Ishikawa (cell line): ENCODE measurements at regions not wholly inside any gene's neighbourhood (a gene's known extent, or its start where the extent isn't known, plus 50 kb on each side); places are given as distances from the start of the nearest gene placed in this dataset.

Experiments
- CEBPB ChIP-seq: IDR thresholded peaks from 2 replicates; pipeline ENCODE4 v1.6.1; 2012
- CREB1 ChIP-seq: IDR thresholded peaks from 2 replicates; pipeline ENCODE4 v1.6.1; 2012; ENCODE audit warnings: low read depth
- EGR1 ChIP-seq: IDR thresholded peaks from 2 replicates; pipeline ENCODE4 v1.6.1; 2012
- EP300 ChIP-seq: IDR thresholded peaks from 2 replicates; pipeline ENCODE4 v1.6.1; 2012; ENCODE audit warnings: borderline replicate concordance
- FOXM1 ChIP-seq: IDR thresholded peaks from 2 replicates; pipeline ENCODE4 v1.6.1; 2012; ENCODE audit warnings: low read depth, borderline replicate concordance
- NFIC ChIP-seq: IDR thresholded peaks from 2 replicates; pipeline ENCODE4 v1.6.1; 2012
- RAD21 ChIP-seq: IDR thresholded peaks from 2 replicates; pipeline ENCODE4 v1.6.1; 2012; ENCODE audit warnings: low read depth
- TAF1 ChIP-seq: IDR thresholded peaks from 2 replicates; pipeline ENCODE4 v1.6.1; 2012; ENCODE audit warnings: low read depth, mild to moderate bottlenecking
- TCF12 ChIP-seq: IDR thresholded peaks from 2 replicates; pipeline ENCODE4 v1.6.1; 2012; ENCODE audit warnings: low read depth
- TEAD4 ChIP-seq: IDR thresholded peaks from 2 replicates; pipeline ENCODE4 v1.6.1; 2012
- YY1 ChIP-seq: IDR thresholded peaks from 2 replicates; pipeline ENCODE4 v1.6.1; 2012; ENCODE audit warnings: low read depth
- ZBTB7A ChIP-seq: IDR thresholded peaks from 2 replicates; pipeline ENCODE4 v1.6.1; 2012; ENCODE audit warnings: low read depth
- TF ChIP-seq, protein P1 (sequence below): IDR thresholded peaks from 2 replicates; pipeline ENCODE4 v1.6.1; 2012; ENCODE audit warnings: low read depth, mild to moderate bottlenecking
- TF ChIP-seq, protein P2 (sequence below): IDR thresholded peaks from 2 replicates; pipeline ENCODE4 v1.6.1; 2012
- TF ChIP-seq, protein P3 (sequence below): IDR thresholded peaks from 2 replicates; pipeline ENCODE4 v1.6.1; 2012

DNA sequence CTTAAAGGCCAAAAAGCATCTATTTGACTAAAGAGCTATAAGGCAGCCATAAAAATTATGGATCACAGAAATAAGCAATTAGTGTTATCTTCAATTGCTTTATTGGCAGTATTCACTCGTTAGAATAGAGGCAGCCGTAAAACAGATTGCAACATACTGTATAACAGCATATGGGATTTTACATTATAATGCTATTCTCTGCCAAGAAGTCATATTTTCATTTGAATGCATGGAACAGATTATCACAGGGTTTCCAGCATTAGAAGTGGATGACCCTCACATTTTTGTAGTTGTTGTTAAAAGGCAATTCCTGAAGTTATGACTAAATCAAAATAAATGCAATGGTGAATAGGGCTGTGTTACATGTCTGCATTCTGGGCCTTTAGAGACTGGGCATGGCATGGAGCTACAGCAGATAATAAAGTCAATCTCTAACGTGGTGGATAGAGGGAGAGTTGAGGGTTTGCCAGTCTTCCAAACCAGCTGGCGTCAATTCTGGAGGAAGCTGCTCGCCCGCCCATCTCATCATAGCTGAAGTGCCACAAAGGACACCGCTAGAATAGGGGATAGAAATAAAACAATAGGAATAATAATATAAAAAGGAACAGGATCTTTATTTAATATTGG lies 155.4 kb upstream of the VRK2 start:
- TF ChIP-seq, protein P1, sequence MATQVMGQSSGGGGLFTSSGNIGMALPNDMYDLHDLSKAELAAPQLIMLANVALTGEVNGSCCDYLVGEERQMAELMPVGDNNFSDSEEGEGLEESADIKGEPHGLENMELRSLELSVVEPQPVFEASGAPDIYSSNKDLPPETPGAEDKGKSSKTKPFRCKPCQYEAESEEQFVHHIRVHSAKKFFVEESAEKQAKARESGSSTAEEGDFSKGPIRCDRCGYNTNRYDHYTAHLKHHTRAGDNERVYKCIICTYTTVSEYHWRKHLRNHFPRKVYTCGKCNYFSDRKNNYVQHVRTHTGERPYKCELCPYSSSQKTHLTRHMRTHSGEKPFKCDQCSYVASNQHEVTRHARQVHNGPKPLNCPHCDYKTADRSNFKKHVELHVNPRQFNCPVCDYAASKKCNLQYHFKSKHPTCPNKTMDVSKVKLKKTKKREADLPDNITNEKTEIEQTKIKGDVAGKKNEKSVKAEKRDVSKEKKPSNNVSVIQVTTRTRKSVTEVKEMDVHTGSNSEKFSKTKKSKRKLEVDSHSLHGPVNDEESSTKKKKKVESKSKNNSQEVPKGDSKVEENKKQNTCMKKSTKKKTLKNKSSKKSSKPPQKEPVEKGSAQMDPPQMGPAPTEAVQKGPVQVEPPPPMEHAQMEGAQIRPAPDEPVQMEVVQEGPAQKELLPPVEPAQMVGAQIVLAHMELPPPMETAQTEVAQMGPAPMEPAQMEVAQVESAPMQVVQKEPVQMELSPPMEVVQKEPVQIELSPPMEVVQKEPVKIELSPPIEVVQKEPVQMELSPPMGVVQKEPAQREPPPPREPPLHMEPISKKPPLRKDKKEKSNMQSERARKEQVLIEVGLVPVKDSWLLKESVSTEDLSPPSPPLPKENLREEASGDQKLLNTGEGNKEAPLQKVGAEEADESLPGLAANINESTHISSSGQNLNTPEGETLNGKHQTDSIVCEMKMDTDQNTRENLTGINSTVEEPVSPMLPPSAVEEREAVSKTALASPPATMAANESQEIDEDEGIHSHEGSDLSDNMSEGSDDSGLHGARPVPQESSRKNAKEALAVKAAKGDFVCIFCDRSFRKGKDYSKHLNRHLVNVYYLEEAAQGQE, result no peak
- TF ChIP-seq EGR1, result no peak
- TF ChIP-seq NFIC, result no peak
- TF ChIP-seq TEAD4, result no peak
- TF ChIP-seq ZBTB7A, result no peak

DNA sequence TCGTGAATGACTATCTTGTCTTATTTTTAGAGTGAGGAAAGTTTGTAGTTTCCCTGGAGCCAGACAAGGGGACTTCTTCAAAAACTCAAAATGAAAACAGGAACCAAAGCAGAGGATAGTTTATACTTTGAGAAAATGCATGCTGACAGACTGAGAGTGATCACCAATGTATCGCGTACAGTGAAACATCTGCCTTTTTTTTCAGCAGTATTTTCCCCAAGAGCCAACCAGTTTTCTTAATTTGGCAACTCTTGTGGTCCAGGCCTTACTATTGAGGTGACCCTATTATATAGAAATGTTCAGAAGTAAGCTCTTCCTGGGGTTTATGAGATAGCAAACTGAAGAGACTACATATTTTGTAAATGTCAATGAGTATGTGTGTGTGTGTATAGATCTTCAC lies 153.7 kb upstream of the VRK2 start:
- TF ChIP-seq FOXM1 (no peak), TEAD4 (no peak), TAF1 (no peak), NFIC (no peak), ZBTB7A (no peak), RAD21 (no peak), CREB1 (no peak), TCF12 (no peak)
- TF ChIP-seq, protein P2, sequence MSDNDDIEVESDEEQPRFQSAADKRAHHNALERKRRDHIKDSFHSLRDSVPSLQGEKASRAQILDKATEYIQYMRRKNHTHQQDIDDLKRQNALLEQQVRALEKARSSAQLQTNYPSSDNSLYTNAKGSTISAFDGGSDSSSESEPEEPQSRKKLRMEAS, result no peak
- TF ChIP-seq, protein P3, sequence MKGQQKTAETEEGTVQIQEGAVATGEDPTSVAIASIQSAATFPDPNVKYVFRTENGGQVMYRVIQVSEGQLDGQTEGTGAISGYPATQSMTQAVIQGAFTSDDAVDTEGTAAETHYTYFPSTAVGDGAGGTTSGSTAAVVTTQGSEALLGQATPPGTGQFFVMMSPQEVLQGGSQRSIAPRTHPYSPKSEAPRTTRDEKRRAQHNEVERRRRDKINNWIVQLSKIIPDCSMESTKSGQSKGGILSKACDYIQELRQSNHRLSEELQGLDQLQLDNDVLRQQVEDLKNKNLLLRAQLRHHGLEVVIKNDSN, result no peak
- TF ChIP-seq, protein P1, result no peak

DNA sequence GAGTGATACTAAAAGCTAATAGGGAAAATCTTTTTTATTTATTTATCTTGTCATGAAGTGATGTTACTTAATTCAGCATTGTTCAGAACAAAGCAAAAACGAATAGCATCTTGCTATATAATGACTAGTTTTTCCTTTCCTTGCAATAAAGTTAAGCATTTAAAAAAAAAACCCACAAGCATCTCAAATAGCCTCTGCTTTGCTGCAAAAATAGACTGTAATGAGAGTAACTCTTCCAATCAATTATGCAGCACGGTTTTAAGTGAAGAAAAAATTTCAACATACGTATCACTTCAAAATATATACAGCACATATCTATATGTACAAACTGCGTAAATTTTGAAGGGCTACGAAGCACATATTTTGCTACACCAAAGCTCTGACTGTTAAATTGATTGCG lies 153.3 kb upstream of the VRK2 start:
- no peak for TF ChIP-seq EP300
- TF ChIP-seq YY1, result no peak
- no peak for TF ChIP-seq EGR1
- TF ChIP-seq FOXM1, result no peak
- no peak for TF ChIP-seq CREB1
- TF ChIP-seq ZBTB7A, result no peak
- TF ChIP-seq, protein P2, result no peak
- TF ChIP-seq TAF1, result no peak
- no peak for TF ChIP-seq TEAD4
- no peak for TF ChIP-seq NFIC
- TF ChIP-seq TCF12, result no peak

DNA sequence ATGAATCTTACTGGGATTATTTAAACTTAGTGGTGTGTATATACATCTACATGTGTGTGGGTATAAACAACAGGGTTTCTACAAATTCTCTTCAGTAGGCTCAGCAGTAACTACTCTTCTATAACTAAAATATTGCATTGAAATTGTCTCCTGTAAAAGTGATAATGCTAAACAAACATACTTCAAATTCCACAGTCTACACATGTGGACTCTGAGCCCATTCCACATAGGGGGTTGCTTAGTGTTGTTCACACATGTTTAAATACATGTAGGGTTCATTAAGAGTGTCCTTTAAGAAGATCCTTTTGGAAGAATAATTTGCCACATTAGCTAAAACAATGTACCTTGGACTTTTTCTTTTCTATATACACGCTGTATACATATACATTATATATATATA lies 152.8 kb upstream of the VRK2 start:
- TF ChIP-seq, protein P1, result no peak

DNA sequence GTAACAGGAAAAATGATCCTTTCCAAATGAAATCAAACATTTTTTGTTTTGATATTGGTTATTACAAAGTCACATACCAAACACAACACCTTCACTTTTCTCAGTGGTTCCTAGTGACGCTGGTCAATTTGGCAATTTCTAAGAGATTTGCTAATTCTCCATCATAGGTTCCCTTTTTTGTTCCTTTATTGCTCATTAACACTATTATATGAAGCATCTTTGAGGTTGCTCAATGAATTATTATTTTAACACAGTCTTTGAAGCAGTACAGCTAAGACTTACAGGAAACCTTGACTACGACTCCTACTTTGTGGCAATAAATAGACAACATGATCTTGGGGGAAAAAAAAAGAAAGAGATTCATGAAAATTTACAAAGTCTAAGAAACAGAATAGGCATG lies 152.2 kb upstream of the VRK2 start:
- TF ChIP-seq TAF1 (no peak), YY1 (no peak), CEBPB (no peak), ZBTB7A (no peak), EGR1 (no peak), CREB1 (no peak), EP300 (no peak), NFIC (no peak), TEAD4 (no peak), RAD21 (no peak), TCF12 (no peak)
- TF ChIP-seq, protein P1, result no peak
- TF ChIP-seq, protein P3, result no peak
- TF ChIP-seq, protein P2, result no peak
